ENCODE measurements at regions not wholly inside any gene's neighbourhood (a gene's known extent, or its start where the extent isn't known, plus 50 kb on each side); places are given as distances from the start of the nearest gene placed in this dataset.

DNA sequence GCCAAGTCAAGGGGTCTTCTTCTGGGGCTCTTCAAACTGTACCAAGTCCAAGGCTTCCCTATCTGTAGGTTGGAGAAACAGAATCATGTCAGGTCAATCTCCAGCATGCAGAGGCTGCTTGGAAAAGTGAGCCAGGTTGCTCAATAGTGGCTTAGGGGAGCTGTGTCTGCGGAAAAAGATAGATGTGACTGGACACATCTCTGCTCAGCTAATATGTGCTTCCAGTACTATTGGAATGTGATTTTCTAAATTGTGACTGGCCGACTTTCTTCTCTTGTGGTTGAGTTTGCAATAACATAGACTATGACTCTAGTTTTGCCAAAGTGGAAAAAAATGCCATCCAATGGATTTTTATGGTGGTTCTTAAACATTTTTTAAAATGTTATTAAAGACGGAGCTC lies 136.7 kb downstream of the BOD1 start:
- no peak for DNase-seq (ENCODE audit: insufficient read length, low spot score)
- TF ChIP-seq, protein P1, sequence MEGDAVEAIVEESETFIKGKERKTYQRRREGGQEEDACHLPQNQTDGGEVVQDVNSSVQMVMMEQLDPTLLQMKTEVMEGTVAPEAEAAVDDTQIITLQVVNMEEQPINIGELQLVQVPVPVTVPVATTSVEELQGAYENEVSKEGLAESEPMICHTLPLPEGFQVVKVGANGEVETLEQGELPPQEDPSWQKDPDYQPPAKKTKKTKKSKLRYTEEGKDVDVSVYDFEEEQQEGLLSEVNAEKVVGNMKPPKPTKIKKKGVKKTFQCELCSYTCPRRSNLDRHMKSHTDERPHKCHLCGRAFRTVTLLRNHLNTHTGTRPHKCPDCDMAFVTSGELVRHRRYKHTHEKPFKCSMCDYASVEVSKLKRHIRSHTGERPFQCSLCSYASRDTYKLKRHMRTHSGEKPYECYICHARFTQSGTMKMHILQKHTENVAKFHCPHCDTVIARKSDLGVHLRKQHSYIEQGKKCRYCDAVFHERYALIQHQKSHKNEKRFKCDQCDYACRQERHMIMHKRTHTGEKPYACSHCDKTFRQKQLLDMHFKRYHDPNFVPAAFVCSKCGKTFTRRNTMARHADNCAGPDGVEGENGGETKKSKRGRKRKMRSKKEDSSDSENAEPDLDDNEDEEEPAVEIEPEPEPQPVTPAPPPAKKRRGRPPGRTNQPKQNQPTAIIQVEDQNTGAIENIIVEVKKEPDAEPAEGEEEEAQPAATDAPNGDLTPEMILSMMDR (IDR thresholded peaks at IDR 0.05; ENCODE audit: insufficient read depth, missing control alignments) = no peak
- no peak for FAIRE-seq

DNA sequence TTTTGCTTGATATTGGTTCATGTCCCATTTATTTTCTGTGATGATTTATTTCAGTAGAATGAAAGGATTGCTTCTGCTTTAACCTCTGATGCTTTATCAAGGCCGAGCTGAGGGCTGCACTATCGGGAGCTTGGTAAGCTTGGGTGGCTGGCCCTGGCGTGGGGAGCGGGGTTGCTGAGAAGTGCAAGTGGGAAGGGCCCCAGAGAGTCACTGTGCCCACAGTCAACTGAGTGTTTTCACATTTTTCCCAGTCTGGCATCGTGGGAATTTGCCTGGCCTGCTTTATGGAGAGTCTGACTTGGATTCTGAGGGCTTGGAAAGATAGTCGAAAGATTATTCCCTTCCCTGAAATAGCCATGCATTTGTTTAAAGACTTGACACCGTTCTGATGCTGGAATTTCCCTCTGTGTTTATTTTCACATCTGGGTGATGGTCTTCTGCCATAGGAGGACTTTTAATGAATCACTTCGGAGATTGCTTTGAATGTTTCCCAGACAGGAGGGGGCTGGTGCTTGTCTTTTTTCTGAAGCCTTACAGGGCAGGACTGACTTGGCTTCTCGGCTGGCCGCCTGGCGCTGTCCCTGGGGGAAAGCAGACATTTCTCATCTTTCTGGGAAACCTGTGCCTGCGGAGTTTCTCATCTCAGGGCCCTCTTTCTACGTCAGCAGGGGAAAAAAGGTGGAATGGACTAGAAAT lies 139.0 kb downstream of the BOD1 start:
- FAIRE-seq = no peak
- no peak for DNase-seq (ENCODE audit: insufficient read length, low spot score)
- TF ChIP-seq, protein P1 (IDR thresholded peaks at IDR 0.05; ENCODE audit: insufficient read depth, missing control alignments) = no peak

DNA sequence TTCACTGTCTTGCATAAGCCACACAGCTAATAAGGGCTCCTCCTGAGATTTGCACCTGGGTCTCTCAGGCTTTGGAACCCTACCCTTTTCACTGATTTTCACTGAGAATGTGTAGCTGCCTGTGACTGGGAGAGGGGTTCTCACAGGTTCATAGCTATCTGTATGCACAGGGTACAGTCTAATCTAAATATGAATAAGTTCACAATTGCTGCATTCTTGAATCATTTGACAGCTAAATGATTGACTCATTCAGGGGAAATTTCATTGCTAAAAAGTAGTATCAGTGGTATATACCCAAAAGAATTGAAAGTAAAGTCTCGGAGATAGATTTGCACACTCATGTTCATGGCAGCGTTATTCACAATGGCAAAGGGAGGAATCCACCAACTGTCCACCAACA lies 140.7 kb downstream of the BOD1 start:
- DNase-seq (ENCODE audit: insufficient read length, low spot score) (no peak), FAIRE-seq (no peak)
- TF ChIP-seq, protein P1 (IDR thresholded peaks at IDR 0.05; ENCODE audit: insufficient read depth, missing control alignments) = no peak

DNA sequence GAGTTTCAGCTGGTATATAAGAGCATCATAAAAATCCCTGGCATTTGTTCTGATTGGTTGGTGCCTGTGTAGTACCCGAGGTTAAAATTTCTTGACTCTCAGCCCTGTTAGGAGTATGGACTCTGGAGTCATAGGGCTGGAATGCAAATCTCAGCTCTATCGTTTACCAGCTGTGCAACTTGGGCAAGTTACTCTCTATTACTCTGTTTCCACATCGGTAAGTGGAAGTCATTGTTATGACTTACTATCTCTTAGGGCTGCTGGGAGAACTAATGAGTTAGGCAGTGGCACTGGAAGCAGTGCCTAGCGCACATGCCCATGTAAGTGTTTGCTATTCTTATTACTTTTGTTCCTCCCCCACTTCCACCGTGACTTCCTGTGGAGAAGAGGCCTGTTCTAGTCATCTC lies 141.6 kb downstream of the BOD1 start:
- no peak for DNase-seq (ENCODE audit: insufficient read length, low spot score)
- TF ChIP-seq, protein P1 (IDR thresholded peaks at IDR 0.05; ENCODE audit: insufficient read depth, missing control alignments) = no peak
- no peak for FAIRE-seq

DNA sequence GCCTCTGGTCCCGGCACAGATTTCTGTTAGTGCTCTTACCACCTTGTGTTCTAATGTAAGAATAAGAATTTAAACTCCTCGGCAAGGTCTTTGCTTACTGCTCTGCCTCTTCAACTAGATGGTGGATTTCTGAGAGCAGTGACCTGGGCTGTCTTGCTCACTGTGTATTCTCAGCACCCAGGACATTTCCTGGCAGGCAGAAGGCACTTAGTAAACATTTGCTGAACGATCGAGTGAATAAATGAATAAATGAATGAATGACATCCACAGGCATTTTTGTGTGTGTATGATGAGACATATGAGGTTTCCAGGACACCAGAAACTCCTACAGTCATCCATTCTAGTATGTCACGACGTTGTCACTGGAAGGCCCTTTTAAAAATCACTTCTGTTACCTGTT lies 143.2 kb downstream of the BOD1 start:
- no peak for DNase-seq (ENCODE audit: insufficient read length, low spot score)
- FAIRE-seq = no peak
- TF ChIP-seq, protein P1 (IDR thresholded peaks at IDR 0.05; ENCODE audit: insufficient read depth, missing control alignments) = no peak

DNA sequence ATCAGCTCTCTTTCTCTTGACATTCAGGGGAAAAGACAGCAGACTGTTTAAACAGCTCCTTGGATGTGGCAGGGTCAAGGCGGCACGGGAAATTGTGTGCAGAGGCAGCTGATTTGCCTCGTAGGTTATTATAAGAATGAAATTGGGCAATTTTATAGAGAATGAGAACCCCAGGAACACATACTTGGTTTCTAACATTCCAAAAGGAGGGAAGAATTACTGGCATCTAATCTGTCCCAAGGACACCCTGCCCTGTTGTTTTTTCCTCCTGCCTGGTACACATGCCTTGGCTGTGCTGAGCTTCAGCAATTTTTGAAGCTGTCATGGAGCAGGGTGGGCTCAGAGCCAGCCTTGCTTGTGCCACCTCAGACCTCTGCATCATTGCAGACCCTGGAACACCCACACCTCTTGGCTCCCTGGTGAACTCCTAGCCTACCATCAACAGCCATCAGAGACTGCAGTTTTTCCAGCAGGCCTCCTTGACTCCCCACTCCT lies 143.6 kb downstream of the BOD1 start:
- FAIRE-seq (no peak), DNase-seq (ENCODE audit: insufficient read length, low spot score) (no peak)
- TF ChIP-seq, protein P1 (IDR thresholded peaks at IDR 0.05; ENCODE audit: insufficient read depth, missing control alignments) = no peak

DNA sequence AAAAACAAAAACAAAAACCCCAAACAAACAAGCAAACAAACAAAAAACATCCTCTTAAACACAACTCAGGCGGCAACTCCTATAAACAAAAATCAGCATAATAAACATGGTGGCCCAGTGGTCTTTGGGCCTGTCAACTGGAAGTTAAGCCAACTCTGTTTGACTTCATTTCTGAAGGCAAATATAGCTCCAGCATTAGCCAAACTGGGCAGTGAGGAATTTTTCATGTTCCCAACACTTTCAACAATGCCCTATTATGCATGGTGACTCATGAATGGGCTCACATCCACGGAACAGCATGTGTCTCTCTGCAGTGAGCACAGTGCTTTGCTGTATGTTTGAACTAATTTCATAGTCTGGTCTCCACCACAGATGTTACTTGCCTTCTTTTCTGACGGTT lies 143.9 kb upstream of the STC2 start:
- no peak for FAIRE-seq
- TF ChIP-seq, protein P1 (IDR thresholded peaks at IDR 0.05; ENCODE audit: insufficient read depth, missing control alignments) = no peak
- no peak for DNase-seq (ENCODE audit: insufficient read length, low spot score)

Data from D721Med (cell line).